HG03460 (cell line): ENCODE measurements at regions not wholly inside any gene's neighbourhood (a gene's known extent, or its start where the extent isn't known, plus 50 kb on each side); places are given as distances from the start of the nearest gene placed in this dataset.
A peak's percentile ranks its signal among the peaks of the same experiment; 100 is the strongest.
"Not testable (repeated sequence)": the region's sequence is repeated elsewhere in the genome, so short reads cannot be mapped to it uniquely, and the experiment has no call there.

Source experiments
- ATAC-seq: cut with Tn5 transposase; IDR thresholded peaks from one replicate; pipeline ENCODE4 v1.9.1; 2021; ENCODE audit not compliant: unreplicated experiment

DNA sequence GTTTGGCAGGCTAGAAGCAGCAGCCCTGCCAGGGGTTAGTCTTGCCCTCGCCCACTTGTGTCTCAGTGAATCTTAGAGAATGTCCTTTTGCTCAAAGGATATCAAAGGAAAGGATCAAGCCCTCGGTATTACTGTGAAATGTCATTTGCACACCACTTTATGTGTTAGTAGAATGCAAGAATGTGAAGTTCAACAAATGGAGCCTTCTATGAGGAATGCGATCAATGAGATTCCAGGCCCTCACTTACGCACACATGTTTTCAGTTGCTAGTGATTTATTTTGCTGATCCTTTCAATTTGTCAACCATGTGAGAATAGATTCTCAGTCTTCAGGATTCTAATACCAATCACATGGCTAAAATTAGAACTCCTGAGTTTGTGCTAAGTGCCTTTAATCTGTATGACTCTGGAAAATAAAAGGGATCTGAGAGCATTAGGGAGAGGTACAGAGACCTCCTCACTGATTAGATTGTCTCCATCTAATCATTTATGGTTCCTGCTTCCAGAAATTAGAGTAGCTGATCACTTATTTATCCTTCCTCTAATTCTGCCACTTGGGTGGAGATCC is 123.0 kb upstream of the SP4 start:
- ATAC-seq: no peak

GRCh38 chr7:21305455-21306235 is 122.2 kb upstream of the SP4 start:
- no peak for ATAC-seq

GRCh38 chr7:21314954-21315353 is 112.9 kb upstream of the SP4 start:
- ATAC-seq: no peak

DNA sequence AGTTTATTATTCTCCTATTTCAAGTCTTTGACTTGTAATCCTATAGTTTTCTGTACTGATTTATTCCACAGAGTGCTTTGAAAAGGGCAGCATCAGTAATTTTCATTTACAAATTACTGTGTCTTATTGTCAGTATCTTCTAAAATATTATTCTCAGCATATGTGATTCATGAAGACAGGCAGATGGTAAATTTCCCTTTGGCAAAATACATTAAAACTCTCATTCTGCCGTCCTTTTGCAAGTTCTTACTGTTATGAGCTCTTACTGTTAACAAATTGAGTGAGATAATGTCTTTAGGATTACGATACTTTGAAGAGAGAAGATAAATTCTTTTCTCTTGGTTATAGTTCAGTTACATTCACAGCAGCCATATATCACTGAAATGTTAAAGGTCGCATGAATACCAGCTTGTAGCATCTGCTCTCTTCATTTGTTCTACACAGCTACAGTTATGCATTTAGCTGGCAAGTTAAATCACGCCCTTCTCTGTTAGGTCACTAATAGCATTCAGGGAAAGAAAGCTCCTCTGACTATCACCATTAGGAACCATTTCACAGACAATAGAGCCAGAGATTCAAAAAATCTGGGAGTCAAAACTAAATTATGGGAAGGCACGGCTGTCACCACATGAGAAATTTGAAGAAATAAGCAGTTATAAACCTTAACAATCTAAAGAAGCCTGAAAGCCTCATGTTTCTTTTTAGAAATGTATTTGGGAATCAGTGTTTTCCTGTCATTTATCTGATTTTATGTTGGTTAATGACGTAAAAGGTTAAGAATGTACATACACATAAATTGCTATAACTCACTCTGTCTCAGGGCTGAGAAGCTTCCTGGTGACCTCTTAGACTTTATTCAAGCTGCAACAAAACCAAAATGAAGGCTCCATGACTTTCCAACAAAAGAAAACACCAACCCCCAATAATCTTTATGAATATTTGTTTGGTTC is 109.6 kb upstream of the SP4 start:
- no peak for ATAC-seq

- ATAC-seq: no peak
Measured at GRCh38 chr7:21318916-21319270, 109.0 kb upstream of the SP4 start.

DNA sequence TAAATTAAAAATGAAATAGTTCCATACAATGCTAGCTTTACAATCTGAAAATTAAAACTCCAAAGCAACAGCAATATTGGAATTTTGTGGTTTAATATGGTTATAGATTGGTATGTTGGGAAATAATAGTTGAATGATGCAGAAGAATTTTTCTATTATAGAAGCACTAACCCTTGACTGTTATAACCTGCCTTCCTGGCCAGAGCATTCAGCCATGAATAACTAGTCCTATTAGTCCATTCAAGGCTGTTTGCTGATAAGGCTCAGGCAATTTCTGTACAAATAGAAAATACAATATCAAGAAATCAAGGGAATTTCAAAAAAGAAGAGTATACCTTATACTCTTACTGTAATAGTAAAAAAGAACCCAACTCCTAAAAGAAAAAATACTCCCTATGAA is 101.6 kb upstream of the SP4 start:
- no peak for ATAC-seq

DNA sequence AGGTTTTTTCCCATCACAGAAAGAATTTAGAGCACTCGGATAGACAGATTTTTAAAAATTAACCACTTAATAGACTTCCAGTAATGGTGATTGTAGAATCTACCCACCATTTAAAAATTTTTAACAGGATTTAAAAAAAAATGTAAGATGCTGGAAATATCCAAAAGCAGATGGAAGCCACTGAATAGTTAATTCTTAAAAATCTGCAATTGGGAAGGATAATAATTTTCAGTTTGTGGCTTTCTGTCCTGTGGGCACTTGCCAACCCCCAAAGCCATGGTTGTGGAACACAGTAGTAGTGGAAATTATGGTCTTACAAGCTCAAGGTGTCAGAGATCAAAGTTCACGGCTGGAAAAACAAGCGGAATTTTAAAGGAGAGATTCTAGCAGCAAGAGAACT is 101.0 kb upstream of the SP4 start:
- ATAC-seq: no peak

GRCh38 chr7:21327422-21328409 is 100.2 kb upstream of the SP4 start:
- ATAC-seq: no peak

GRCh38 chr7:21330462-21331178 is 97.3 kb upstream of the SP4 start:
- no peak for ATAC-seq

DNA sequence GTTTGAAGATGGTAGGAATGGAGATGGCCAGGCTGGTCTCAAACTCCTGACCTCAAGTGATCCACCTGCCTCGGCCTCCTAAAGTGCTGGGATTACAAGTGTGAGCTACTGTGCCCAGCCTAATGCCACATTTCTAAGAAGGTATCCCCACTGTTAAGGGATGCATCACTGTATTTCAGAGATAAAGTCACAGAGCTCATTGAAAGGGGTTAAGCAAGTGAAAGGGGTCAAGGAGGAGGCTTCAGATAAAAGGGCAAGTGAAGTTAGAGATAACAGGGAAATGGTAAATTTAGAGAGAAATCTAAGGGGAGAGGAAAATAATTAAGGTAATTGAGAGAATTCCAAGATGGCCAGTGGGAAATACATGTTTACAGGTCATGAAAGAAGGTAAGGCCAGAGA is 93.0 kb upstream of the SP4 start:
- ATAC-seq: no peak

GRCh38 chr7:21336743-21337142 is 91.1 kb upstream of the SP4 start:
- ATAC-seq: no peak

DNA sequence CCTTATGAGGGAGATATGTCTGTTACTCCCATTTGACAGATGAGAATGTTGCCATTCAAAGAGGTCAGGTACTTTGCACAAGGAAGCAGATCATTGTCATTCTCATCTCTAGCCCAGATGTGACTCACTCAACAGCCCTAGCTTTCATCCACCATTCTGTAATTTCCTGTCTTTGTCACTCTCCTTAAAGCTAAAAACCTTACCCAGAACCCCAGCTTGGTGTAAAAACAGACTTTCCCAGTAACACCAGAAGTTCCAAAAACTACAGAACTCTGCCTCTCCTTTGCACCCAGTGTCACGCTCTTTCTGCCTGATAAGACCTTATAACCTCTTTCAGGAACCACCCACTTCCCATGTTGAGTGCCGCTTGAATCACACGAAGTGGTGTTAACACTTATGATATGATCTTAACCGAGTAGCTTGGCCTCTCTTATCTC is 89.1 kb upstream of the SP4 start:
- no peak for ATAC-seq

- ATAC-seq: not testable (repeated sequence)
Measured at GRCh38 chr7:21344900-21345299, 83.0 kb upstream of the SP4 start.

- ATAC-seq: no peak
Measured at GRCh38 chr7:21345361-21345760, 82.5 kb upstream of the SP4 start.

DNA sequence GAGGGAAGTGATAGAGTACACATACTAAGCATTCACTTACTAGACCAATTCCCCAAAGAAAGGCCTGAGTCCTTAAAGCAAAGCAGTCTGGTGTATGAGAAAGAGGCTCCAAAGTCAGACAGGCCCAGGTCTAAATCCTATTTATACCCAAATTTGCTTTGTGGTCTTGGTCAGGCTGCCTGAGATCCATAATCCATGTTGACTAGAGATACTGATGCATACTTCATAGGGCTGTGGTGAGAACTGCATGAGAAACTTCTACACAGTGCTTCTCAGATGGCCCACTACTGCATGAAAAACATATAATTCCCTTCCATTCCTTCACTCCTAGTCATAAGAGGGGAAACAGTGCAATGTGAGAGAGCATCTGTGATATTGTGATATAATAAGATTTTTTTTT is 81.6 kb upstream of the SP4 start:
- no peak for ATAC-seq

DNA sequence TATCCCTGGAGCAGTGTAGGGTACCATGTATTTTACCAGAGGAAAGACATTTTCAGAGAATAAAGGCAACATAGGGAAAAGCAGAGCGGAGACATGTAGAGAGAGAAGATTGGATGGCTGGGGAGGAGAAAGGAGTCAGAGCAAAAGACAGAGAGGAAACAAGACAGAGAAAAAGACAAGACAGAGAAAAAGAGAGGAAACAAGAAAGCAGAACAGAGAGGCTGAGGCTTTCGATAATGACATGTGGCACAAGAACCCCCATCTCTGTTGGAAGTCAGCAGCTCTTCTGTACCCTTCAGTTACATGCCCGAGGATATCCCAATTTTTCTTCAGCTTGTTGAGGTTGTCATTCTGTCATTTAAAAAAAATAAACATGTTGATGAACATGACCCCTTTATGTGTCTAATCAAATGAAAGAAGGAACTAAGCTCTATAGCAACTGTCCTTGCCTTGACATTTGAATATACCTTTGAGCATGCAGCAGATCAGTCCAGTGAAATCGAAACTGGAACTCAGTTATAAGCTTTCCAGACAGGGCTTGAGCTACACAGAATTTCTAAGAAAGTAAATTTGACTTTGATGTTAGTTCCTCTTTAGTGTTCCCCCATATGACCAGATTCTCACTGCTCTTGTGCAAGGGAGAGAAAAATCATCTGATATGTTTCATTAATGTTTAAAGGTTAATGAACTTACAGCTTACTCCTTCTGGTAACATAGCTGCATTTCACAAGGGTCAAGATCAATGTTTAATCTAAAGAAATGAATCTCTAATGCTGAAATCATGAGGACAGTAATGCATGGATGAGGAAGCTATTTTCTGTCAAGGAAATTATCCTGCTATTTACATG is 75.1 kb upstream of the SP4 start:
- ATAC-seq: peak; percentile 82

DNA sequence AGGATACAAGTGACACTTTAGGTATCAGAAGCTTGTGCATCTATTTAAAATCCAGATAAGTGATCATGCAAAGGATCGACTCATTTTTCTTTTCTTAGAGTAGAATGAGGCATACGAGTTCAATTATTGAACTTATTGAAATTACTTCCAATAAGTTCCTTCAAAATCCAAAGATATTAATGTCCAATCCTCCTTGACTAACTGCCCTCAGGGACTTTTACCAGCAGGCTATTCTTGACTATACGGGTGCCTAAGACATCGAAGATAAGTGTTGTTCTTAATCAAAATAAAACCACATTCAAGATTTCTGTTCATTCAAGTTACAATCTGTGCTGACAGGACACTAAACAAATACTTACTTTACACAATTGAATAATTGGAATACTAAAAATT is 74.5 kb upstream of the SP4 start:
- ATAC-seq: no peak

DNA sequence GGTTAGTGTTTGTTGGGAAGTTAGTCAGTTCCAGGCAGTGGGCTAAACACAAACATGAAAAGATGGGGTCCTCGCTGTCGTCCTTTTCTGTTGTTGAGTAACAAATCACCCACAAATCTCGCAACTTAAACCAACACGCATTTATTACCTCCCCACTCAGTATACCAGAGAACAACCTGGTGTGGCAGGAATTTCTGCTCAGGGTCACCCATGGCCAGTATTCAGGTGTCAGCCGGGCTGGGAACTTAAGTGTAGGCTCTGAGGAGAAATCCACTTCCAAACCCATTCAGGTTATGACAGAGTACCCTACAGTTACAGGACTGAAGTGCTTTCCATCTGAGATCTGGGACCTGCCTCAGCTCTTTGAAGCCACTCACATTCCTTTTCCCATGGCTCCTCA is 73.6 kb upstream of the SP4 start:
- no peak for ATAC-seq

- peak; percentile 83 for ATAC-seq
Measured at GRCh38 chr7:21355406-21355874, 72.4 kb upstream of the SP4 start.
